Neural progenitor cell (in vitro differentiated cells): ENCODE measurements at regions not wholly inside any gene's neighbourhood (a gene's known extent, or its start where the extent isn't known, plus 50 kb on each side); places are given as distances from the start of the nearest gene placed in this dataset. TPM values are rescaled to one million over a fixed set of nuclear protein-coding genes. Genes with fewer than 3 reads are reported as not detected.

Source experiments
- DNase-seq: peaks from one replicate; pipeline ENCODE4 v3.0.0-alpha.2; 2016; ENCODE audit warnings: low spot score
- H2AFZ ChIP-seq: fragments of 200-600 bp; sonication (generic); replicated peaks from 2 replicates; pipeline ENCODE4 v1.6.1; 2016; ENCODE audit warnings: antibody characterized with exemption
- H3F3A ChIP-seq: fragments of 200-600 bp; sonication (generic); 2 replicates; pipeline ENCODE4 v1.6.1; 2016; ENCODE audit warnings: antibody characterized with exemption, low read depth
- H3K27ac ChIP-seq: fragments of 200-600 bp; sonication (generic); 2 replicates; pipeline ENCODE4 v1.5.1; 2016; ENCODE audit warnings: mild to moderate bottlenecking
- H3K27me3 ChIP-seq: fragments of 200-600 bp; sonication (generic); 2 replicates; pipeline ENCODE4 v1.6.1; 2016; ENCODE audit warnings: mild to moderate bottlenecking, moderate library complexity
- H3K36me3 ChIP-seq: fragments of 200-600 bp; sonication (generic); 2 replicates; pipeline ENCODE4 v1.5.1; 2016
- H3K4me1 ChIP-seq: fragments of 200-600 bp; sonication (generic); 2 replicates; pipeline ENCODE4 v1.6.1; 2016; ENCODE audit warnings: mixed run types
- H3K4me2 ChIP-seq: fragments of 200-600 bp; sonication (generic); 2 replicates; pipeline ENCODE4 v1.6.1; 2016
- H3K4me3 ChIP-seq: fragments of 200-600 bp; sonication (generic); 2 replicates; pipeline ENCODE4 v1.5.1; 2016
- H3K79me2 ChIP-seq: fragments of 200-600 bp; sonication (generic); 2 replicates; pipeline ENCODE4 v1.6.1; 2016; ENCODE audit warnings: low read depth
- H3K9ac ChIP-seq: fragments of 200-600 bp; sonication (generic); 2 replicates; pipeline ENCODE4 v1.6.1; 2016
- H3K9me3 ChIP-seq: fragments of 200-600 bp; sonication (generic); 2 replicates; pipeline ENCODE4 v1.5.1; 2016; ENCODE audit warnings: low read depth
- H4K20me1 ChIP-seq: fragments of 200-600 bp; sonication (generic); 2 replicates; pipeline ENCODE4 v1.6.1; 2016; ENCODE audit warnings: low read depth
- H3K27ac Mint-ChIP-seq: 3 replicates; pipeline ENCODE4 v1.8.0; 2021; ENCODE audit warnings: mixed read lengths
- H3K27me3 Mint-ChIP-seq: 2 replicates; pipeline ENCODE4 v1.8.0; 2022; ENCODE audit warnings: low read depth, mild to moderate bottlenecking, inconsistent platforms, moderate library complexity, mixed read lengths; ENCODE audit not compliant: insufficient read depth
- H3K36me3 Mint-ChIP-seq: 3 replicates; pipeline ENCODE4 v1.8.0; 2021; ENCODE audit warnings: mixed read lengths
- H3K4me1 Mint-ChIP-seq: 3 replicates; pipeline ENCODE4 v1.8.0; 2021; ENCODE audit warnings: mixed read lengths
- H3K4me3 Mint-ChIP-seq: 3 replicates; pipeline ENCODE4 v1.8.0; 2021; ENCODE audit warnings: mild to moderate bottlenecking, moderate library complexity, mixed read lengths
- H3K9me3 Mint-ChIP-seq: 3 replicates; pipeline ENCODE4 v1.8.0; 2020; ENCODE audit warnings: mixed read lengths
- EZH2 ChIP-seq: fragments of 200-600 bp; sonication (generic); IDR thresholded peaks from 2 replicates; pipeline ENCODE4 v1.6.1; 2017; ENCODE audit warnings: antibody characterized with exemption, mild to moderate bottlenecking, moderate library complexity
- EZH2phosphoT487 ChIP-seq: fragments of 200-600 bp; sonication (generic); IDR thresholded peaks from 2 replicates; pipeline ENCODE4 v1.6.1; 2017; ENCODE audit warnings: antibody characterized with exemption
- small RNA-seq: library from RNA; depleted of rRNA; stranded (forward); fragments of <200 nt; gene quantifications from one replicate; pipeline ENCODE3, GENCODE V24; 2015
- TF ChIP-seq, protein P1 (sequence below): fragments of 200-600 bp; sonication (generic); IDR thresholded peaks from 2 replicates; pipeline ENCODE4 v1.5.1; 2017; ENCODE audit warnings: antibody characterized with exemption, mild to moderate bottlenecking

DNA sequence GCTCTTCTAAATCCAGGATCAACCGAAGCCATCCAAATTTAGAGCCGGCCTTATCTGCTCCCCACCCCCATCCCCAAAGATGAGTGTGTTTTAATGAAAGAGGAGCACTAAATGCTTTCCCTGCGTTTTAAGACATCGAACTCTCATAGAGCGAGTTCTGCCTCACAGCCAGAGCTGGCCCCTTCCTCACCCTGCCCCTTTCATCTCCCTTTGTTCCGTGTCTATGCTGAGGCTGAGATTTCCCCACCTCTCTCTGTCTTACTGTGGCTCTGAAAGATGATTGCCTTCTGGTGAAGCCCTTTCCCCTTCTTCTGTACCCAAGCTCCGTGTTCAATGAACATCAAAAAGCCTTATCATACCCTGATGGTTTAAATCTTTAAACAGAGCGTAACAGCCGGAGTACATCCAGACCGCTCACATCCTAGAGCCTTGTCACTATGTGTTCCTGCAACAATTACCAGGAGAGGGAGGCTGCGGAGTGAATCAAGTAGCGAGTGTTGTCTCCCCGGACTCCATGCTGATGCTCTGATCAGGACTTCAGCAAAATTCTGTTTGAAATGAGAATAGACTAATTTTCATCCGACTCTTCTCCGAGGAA, 110.1 kb downstream of the ZNF326 start:
- peaks cover 4% of the 10 kb centered on the region for H3K27me3 Mint-ChIP-seq
- Histone ChIP-seq H3K27ac (no peak overlapping the region), H3K4me2 (peak overlapping the region; percentile 63), H2AFZ (peak overlapping the region; percentile 95), H3K36me3 (no peaks in the 10 kb centered on the region), H3K27me3 (no peaks in the 10 kb centered on the region), H3K79me2 (no peaks in the 10 kb centered on the region), H3F3A (peaks cover 10% of the 10 kb centered on the region), H3K9ac (no peak overlapping the region), H3K9me3 (no peaks in the 10 kb centered on the region), H3K4me3 (no peak overlapping the region), H4K20me1 (no peaks in the 10 kb centered on the region), H3K4me1 (peaks cover 23% of the 10 kb centered on the region)
- peak; percentile 45 for DNase-seq
- H3K27ac Mint-ChIP-seq: peak overlapping the region; percentile 97
- peaks cover 2% of the 10 kb centered on the region for H3K9me3 Mint-ChIP-seq
- no peaks in the 10 kb centered on the region for H3K36me3 Mint-ChIP-seq
- TF ChIP-seq EZH2phosphoT487 (no peak), EZH2 (no peak)
- TF ChIP-seq, protein P1, sequence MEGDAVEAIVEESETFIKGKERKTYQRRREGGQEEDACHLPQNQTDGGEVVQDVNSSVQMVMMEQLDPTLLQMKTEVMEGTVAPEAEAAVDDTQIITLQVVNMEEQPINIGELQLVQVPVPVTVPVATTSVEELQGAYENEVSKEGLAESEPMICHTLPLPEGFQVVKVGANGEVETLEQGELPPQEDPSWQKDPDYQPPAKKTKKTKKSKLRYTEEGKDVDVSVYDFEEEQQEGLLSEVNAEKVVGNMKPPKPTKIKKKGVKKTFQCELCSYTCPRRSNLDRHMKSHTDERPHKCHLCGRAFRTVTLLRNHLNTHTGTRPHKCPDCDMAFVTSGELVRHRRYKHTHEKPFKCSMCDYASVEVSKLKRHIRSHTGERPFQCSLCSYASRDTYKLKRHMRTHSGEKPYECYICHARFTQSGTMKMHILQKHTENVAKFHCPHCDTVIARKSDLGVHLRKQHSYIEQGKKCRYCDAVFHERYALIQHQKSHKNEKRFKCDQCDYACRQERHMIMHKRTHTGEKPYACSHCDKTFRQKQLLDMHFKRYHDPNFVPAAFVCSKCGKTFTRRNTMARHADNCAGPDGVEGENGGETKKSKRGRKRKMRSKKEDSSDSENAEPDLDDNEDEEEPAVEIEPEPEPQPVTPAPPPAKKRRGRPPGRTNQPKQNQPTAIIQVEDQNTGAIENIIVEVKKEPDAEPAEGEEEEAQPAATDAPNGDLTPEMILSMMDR: no peak
- peaks cover 44% of the 10 kb centered on the region for H3K4me1 Mint-ChIP-seq
- peak overlapping the region; percentile 12 for H3K4me3 Mint-ChIP-seq

DNA sequence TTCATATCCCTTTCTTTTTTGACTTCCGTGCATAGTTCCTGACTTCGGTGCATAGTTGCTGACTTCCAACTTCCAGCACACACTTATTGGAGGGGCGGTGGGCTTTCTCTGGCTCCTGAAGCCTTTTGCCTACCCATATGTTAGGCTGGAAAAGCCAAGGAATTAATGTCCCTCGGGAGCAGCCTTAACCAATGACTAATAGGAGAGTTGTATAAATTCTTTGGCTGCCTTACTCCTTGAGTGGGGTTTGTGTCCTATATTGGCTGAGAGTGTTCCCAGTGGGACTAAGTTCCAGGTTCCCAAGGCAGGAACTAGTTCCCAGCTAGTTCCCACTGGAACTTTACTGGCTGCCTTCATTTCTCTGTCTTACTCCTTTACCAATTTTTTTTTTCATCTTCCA, 105.7 kb downstream of the ZNF326 start:
- Histone ChIP-seq H4K20me1 (no peaks in the 10 kb centered on the region), H3K4me1 (peaks cover 10% of the 10 kb centered on the region), H3K9me3 (no peaks in the 10 kb centered on the region), H3K4me3 (no peak overlapping the region), H3K79me2 (no peaks in the 10 kb centered on the region), H2AFZ (no peak overlapping the region), H3K27ac (no peak overlapping the region), H3K27me3 (no peaks in the 10 kb centered on the region), H3K9ac (no peak overlapping the region), H3F3A (peaks cover 9% of the 10 kb centered on the region), H3K36me3 (no peaks in the 10 kb centered on the region), H3K4me2 (no peak overlapping the region)
- no peaks in the 10 kb centered on the region for H3K36me3 Mint-ChIP-seq
- no peak for DNase-seq
- TF ChIP-seq EZH2: no peak
- TF ChIP-seq EZH2phosphoT487: no peak
- TF ChIP-seq, protein P1: no peak
- H3K27me3 Mint-ChIP-seq: peaks cover 3% of the 10 kb centered on the region
- peaks cover 20% of the 10 kb centered on the region for H3K4me1 Mint-ChIP-seq
- H3K4me3 Mint-ChIP-seq: no peak overlapping the region
- H3K27ac Mint-ChIP-seq: no peak overlapping the region
- H3K9me3 Mint-ChIP-seq: peaks cover 7% of the 10 kb centered on the region

DNA sequence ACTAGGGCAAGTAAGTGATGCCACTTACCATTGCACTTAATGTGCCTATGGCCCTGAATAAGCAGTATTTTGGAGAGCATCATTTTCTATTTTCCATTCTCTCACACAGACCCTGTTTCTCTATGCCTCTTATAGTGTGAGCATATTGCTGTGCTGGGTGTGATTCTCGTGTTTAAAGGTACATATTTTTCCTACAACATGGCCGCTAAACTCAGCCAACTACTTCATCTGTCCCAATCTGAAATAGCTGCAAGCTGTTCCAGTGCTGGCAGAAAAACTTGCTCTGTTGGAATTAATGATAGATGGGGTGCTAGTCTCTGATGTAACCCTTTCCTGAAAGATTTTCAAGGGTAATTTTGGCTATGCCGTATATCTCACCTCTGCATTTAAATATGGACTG, 97.5 kb downstream of the ZNF326 start:
- Mint-ChIP-seq H3K4me1 (no peaks in the 10 kb centered on the region), H3K27me3 (no peaks in the 10 kb centered on the region), H3K36me3 (no peaks in the 10 kb centered on the region), H3K4me3 (no peak overlapping the region), H3K9me3 (peaks cover 12% of the 10 kb centered on the region), H3K27ac (no peak overlapping the region)
- H3K27me3 ChIP-seq: no peaks in the 10 kb centered on the region
- H4K20me1 ChIP-seq: no peaks in the 10 kb centered on the region
- no peak for DNase-seq
- TF ChIP-seq, protein P1: no peak
- no peak for TF ChIP-seq EZH2phosphoT487
- no peak for TF ChIP-seq EZH2
- H2AFZ ChIP-seq: no peak overlapping the region
- no peaks in the 10 kb centered on the region for H3F3A ChIP-seq
- no peak overlapping the region for H3K4me2 ChIP-seq
- H3K79me2 ChIP-seq: no peaks in the 10 kb centered on the region
- H3K4me1 ChIP-seq: no peaks in the 10 kb centered on the region
- no peak overlapping the region for H3K4me3 ChIP-seq
- H3K9me3 ChIP-seq: no peaks in the 10 kb centered on the region
- no peak overlapping the region for H3K9ac ChIP-seq
- no peaks in the 10 kb centered on the region for H3K36me3 ChIP-seq
- no peak overlapping the region for H3K27ac ChIP-seq

Small RNAs in the stretch of these regions (small RNA-seq; reads per million reads assigned to genes)
- not detected for gene RNU6-695P
